Stimulated activated CD8-positive, alpha-beta memory T cell treated with anti-CD3 and anti-CD28 coated beads, Interleukin-15, amount 100 ng/mL, for 4 hours (primary cell): ENCODE measurements at regions not wholly inside any gene's neighbourhood (a gene's known extent, or its start where the extent isn't known, plus 50 kb on each side); places are given as distances from the start of the nearest gene placed in this dataset.

Source experiments
- DNase-seq, 2 donors: peaks; one replicate each; pipeline ENCODE4 v3.0.0-alpha.2; 2020; ENCODE audit warnings: low read depth in 2 of 2

GRCh38 chr2:180367815-180368214 lies 360.7 kb upstream of the CWC22 start:
- no peak for DNase-seq

DNA sequence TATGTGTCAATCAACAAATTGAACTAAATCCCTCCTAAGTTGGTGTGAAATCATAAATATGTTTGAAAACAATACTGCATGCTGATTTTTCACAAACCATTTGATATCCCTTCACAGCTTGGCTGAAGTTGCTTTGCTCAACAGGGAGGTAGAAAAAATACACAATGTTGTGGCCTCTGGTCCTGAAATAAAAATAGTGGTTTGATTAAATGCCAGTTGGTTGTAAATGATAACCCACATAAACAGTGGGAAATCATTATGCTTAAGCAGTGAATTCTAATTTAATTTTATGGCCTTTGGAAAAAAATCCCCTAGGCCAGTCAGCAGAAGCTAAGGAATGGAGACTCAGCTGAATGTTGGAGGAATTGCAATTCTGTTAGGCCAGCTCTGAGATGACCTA lies 359.4 kb upstream of the CWC22 start:
- no peak for DNase-seq

DNA sequence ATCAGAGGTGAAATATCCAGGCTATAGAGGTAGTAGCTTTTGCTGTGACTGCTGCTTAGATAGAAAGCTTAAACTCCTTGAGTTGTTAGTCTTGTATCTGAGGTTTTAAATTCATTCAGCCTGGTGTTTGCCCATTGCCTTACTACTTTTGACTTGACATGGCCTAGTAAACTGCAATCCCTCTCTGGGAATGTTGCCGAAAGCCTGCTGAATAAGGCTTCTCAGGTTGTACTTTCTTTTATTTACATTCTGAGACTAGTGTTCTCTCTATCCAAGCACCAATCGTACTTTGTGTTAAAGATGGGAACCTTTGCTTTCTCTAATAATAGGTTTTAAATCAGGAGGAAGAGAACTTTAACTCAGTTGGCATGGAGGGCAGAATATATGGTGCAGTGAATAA lies 357.6 kb upstream of the CWC22 start:
- DNase-seq = no peak

DNA sequence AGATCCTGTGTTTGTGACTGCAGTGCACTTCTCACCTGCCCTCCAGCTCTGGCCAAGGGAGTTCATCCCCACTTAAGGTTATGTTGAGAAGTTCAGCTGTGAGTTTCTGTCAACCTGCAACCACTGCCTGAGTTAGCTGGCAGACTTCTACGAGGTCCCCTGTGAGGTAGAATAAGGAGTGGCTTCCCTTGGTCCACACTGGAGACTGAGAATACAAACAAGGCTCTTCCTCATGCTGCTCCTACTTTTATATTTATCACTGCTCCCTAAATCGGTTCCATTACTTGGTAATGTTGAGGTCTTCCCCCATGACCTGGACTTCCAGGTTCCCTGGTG lies 353.2 kb upstream of the CWC22 start:
- no peak for DNase-seq

DNA sequence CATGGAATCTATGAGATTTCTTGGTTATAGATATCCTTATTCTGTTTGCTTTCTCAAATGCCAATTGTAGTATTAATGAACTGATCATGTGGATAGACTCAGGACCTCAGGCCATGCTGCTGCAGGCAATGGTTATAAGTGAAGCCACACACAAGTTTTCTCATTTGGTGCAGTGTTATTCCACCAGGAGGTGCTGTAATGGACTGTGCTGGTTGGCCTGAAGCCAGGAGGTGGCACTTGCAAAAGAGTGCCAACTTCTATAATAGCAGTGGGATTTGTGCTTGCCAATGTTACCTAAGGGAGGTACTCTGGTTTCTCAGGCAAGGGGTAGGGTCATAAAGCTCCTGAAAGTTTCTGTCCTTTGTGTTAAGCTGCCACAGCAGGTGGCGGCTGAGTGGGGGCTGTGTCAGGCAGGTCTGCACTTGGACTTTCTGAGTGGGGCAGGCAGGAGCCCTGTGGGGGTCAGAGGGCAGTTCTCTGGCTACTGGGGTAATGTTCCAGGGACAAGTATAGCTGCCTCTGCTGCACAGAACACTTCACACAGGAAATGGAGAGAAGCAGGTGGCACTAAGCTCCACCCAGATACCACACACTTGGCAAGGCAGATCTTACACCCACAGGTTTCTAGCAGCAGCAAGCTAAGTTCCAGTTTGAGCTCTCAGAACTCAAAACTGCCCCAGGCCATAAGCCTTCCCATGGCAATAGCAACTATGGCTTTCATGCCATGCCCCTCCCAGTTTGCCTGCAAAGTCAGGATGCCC lies 352.6 kb upstream of the CWC22 start:
- DNase-seq = no peak

DNA sequence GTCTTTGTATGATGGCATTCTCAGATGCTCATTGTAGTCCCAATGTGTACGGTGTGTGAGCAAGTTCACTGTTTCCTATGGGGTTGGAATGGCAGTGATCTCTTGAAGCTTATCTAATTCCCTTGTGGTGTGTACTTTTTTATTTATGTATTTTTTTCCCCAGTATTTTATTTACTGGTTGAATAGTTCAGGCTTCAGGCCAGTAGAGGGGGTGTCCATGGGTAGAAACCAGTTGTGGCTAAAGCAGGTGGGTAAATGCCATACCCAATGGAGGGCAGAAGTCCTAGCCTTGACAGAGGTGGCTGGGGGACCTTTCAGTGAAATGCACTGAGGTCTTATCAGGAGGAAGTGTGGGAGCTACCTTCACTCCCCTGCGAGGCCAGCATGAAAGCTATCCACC lies 351.4 kb upstream of the CWC22 start:
- DNase-seq = no peak

DNA sequence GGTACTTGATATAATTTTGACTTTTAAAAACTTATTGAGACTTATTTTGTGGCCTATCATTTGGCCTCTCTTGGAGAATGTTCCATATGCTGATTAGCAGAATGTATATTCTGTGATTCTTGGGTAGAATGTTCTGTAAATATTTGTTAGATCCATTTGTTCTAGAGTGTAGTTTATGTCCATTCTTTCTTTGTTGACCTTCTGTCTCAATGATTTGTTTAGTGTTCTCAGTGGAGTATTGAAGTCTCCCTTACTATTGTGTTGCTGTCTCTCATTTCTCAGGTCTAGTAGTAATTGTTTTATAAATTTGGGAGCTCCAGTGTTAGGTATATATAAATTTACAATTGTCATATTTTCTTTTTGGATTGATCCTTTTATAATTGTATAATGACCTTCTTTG lies 349.6 kb upstream of the CWC22 start:
- no peak for DNase-seq

GRCh38 chr2:180352620-180353019 lies 345.5 kb upstream of the CWC22 start:
- DNase-seq = no peak

- no peak for DNase-seq
These were observed 342.7 kb upstream of the CWC22 start for GRCh38 chr2:180349809-180350208.

GRCh38 chr2:180343528-180344345 lies 336.6 kb upstream of the CWC22 start:
- no peak for DNase-seq

- no peak for DNase-seq
These were observed 330.0 kb upstream of the CWC22 start for GRCh38 chr2:180337136-180337535.

- DNase-seq = no peak
These were observed 329.5 kb upstream of the CWC22 start for GRCh38 chr2:180336550-180336949.

DNA sequence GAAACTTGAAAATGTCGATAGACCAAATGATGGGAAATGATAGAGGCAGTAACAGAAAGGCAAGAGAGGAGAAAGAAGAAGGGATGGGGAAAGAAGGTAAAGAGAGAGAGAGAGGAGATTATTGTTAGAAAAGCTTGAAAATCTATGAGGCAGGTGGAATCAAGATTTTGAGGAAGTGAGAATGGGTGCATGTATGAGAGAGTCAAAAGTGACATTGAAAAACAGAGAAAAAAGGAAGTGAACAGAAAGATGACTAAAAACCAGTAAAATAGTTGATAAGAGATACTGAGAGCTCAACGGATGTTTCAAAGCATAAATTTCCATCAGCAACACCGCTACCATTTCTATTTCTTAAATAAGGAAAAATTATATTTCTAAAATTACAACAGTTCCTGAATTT lies 327.4 kb upstream of the CWC22 start:
- DNase-seq = no peak

DNA sequence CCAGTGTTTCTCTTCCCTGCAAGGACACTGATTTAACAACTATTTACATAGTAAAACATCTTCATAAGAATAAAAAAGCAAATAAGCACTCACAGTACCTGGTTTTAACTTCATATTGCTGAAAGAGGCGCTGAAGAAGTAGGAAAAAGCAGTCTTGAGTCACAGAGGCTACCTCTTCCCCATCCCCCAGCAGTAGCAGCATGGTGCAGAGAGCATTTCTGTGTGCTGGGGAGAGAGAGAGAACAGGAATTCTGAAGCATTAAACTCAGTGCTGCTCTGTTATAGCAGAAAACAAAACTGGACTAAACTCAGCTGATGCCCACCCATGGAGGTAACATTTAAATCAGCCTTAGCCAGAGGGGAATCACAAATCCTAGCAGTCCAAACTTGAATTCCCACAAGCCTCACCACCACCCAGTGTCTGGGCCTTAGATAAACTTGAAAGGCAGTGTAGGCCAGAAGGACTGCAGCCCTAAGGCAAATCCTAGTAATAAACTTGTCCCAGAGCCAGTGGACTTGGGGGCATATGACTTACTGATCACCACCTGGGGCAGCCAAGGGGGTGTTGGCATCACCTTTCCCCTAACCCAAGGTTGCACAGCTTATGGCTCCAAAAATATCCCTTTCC lies 321.8 kb upstream of the CWC22 start:
- no peak for DNase-seq

GRCh38 chr2:180327185-180327584 lies 320.1 kb upstream of the CWC22 start:
- DNase-seq = no peak

DNA sequence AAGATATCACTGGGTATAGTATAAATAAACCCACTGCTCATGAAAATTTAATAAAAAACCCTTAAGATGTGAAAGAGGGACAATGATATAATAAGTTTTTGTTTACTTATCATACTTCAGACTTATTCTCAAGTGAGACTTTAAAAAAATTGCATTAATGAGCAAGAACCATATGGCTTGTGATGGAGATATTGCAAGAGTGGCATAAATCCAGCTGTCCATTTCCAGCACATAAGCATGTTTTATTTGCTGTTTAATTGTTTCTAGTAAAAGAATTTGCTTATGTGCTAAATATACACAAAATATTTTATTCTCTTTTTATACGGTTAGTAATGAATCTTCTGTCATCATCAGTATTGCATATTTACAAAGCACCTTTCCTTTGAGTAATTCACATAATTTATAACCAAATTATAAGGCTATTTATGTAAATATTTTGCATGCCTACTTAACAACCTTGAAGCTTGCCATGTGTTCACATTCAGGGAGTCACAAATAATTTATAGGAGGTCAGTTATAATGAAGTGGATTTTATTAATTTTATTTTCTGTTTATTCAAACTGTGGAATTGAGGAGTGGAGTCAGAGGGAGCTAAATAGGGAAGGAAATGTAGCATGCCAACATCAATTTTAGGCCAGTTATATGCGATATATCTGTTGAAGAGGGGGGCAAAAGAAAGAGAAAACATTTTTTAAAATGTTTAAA lies 318.5 kb upstream of the CWC22 start:
- no peak for DNase-seq

DNA sequence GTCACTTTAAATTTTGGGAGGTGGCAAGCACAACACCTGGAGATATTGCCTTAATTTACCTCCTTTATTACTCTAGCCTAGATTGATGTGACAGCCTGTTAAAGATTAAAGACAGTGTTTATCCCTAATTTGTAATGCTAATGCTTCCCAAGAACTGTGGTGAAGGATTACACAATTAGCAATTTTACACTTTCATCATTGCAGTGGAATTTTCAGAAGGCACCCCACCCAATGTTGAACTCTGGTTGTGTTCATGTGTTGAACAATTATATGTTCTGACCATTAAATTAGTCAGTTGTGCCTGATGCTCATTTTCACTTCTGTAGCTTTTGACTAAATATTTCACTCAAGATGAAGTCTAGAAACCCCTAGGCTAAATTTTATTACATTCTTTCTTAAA lies 317.1 kb upstream of the CWC22 start:
- no peak for DNase-seq

DNA sequence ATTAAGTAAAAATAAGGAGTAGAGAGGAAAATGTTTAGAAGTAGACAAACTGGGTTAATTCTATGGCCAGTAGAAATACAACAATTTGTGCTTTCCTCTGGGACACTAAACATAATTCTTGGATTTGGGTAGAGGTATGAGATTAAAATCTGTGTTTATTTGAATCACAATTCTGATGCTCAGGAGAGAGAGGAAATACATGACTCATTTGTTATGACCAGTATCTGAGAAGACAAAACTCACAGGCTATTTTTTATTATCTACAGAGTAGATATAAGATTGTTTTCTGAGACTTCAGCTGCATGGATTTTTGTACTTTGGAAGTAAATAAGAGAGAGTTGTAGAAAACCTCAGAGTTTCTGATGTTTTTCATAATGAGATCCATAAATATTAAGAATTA lies 315.7 kb upstream of the CWC22 start:
- DNase-seq = no peak

DNA sequence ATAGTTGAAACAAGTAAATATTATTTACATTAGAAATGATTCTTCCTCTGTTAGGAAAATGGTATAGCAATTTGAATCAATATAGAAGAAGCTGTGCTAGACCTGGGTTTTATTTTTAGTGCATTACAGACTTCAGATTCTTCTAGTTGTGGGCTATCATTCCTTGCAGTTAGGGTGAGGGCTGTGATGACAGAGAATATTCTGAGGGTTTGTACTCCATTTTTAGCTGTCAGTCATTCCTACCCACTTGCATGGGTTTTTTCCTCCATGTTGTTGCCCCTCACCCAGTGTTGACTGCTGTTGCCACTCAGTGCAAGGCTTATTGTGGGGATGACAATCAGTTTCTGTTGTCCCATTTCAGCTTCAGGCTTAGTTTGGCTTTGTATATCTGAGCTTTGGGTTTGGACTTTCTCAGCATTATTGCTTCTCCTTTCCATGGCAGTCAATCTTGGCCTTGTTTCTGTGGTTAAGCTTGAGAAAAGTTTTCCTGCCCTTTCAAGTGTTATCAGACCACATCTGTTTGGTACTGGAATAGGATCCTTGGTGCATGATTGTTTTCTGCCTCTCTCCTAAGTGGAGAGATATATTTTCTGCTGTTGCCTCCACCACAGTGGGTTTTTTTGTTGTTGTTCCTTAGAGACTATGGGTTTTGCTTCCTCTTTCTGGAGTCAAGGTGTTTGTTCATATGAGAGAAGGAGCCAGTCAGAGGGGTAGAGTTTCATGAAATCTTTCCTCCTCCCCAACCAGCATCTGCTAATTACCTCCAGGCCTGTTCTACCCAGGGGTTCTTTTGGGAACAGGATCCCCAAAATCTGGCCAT lies 312.7 kb upstream of the CWC22 start:
- DNase-seq = no peak

DNA sequence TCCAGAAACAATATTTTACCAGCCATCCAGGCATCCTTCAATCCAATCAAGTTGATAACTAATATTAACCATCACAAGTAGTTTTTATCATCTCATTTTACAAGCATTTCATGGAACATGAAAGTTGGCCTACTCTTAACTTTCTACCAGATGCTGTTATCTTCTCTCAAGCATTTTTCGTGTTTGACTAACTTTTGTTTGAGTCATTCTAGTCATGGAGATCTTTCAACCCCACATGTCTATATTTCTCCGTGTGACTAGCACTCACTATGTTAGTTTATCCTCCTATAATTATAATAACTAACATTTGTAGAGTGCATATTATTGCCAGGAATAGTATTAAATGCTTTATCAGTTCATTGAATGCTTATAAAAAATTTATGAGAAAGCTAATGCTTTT lies 307.0 kb upstream of the CWC22 start:
- no peak for DNase-seq

GRCh38 chr2:180312542-180312941 lies 305.4 kb upstream of the CWC22 start:
- no peak for DNase-seq

DNA sequence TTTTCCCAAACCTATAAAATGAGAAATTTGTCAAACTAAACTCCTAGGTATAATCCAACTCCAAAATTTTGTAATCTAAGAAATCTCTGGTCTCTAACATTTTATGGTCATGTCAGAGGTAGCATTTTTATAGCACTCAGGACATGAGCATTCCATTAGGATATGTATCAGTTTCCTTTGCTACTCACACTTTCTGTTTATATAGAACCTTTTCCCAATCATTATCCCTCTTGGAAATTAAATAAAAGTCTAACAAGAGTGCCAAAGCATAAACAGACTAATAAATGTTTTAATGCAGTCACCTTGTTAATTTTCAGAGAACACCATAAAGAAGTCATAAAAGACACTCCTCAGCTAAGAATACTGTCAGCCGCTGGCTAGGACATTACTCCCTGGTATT lies 300.0 kb upstream of the CWC22 start:
- DNase-seq = no peak
